Neural cell (in vitro differentiated cells): ENCODE measurements at regions not wholly inside any gene's neighbourhood (a gene's known extent, or its start where the extent isn't known, plus 50 kb on each side); places are given as distances from the start of the nearest gene placed in this dataset.

Experiments
- H2AFZ ChIP-seq: fragments of 200-600, 300-800 bp; sonication (generic), shearing (Covaris generic); 2 replicates; pipeline ENCODE4 v1.6.0; 2014; ENCODE audit warnings: low read depth, mild to moderate bottlenecking, antibody characterized with exemption, low read length, moderate library complexity
- H3F3A ChIP-seq: fragments of 200-600 bp; shearing (Covaris generic); 2 replicates; pipeline ENCODE4 v1.6.1; 2016; ENCODE audit warnings: mild to moderate bottlenecking, moderate library complexity, mixed read lengths, antibody characterized with exemption, low read length; ENCODE audit not compliant: insufficient read depth, poor library complexity, severe bottlenecking
- H3K27ac ChIP-seq: fragments of 200-600, 300-800 bp; sonication (generic), shearing (Covaris generic); 2 replicates; pipeline ENCODE4 v1.5.1; 2014; ENCODE audit warnings: mild to moderate bottlenecking, low read length, moderate library complexity
- H3K27me3 ChIP-seq: fragments of 300-800, 200-600 bp; sonication (generic), shearing (Covaris generic); 2 replicates; pipeline ENCODE4 v1.6.0; 2014; ENCODE audit warnings: mild to moderate bottlenecking, low read depth, low read length, moderate library complexity; ENCODE audit not compliant: insufficient read depth
- H3K36me3 ChIP-seq: fragments of 300-800, 200-600 bp; sonication (generic), shearing (Covaris generic); 2 replicates; pipeline ENCODE4 v1.5.1; 2014; ENCODE audit warnings: mild to moderate bottlenecking, antibody characterized with exemption, low read length, moderate library complexity; ENCODE audit not compliant: insufficient read depth
- H3K4me2 ChIP-seq: fragments of 300-800, 200-600 bp; sonication (generic), shearing (Covaris generic); 2 replicates; pipeline ENCODE4 v1.6.0; 2014; ENCODE audit warnings: mild to moderate bottlenecking, low read length
- H3K4me3 ChIP-seq: fragments of 300-800, 200-600 bp; sonication (generic), shearing (Covaris generic); 2 replicates; pipeline ENCODE4 v1.5.1; 2014; ENCODE audit warnings: mild to moderate bottlenecking, low read length, moderate library complexity
- H3K79me2 ChIP-seq: fragments of 200-600 bp; shearing (Covaris generic); replicated peaks from 2 replicates; pipeline ENCODE4 v1.6.0; 2014; ENCODE audit warnings: mild to moderate bottlenecking, low read length, moderate library complexity; ENCODE audit not compliant: insufficient read depth
- H3K9ac ChIP-seq: fragments of 300-800, 200-600 bp; sonication (generic), shearing (Covaris generic); 2 replicates; pipeline ENCODE4 v1.6.1; 2016; ENCODE audit warnings: mild to moderate bottlenecking, low read length, mixed read lengths
- H3K9me2 ChIP-seq: fragments of 200-600 bp; shearing (Covaris generic); 2 replicates; pipeline ENCODE4 v1.6.1; 2016; ENCODE audit warnings: mild to moderate bottlenecking, low read length, mixed read lengths; ENCODE audit not compliant: insufficient read depth
- H3K9me3 ChIP-seq: fragments of 200-600, 300-800 bp; sonication (generic), shearing (Covaris generic); 2 replicates; pipeline ENCODE4 v1.6.1; 2016; ENCODE audit warnings: mild to moderate bottlenecking, mixed run types, low read length, moderate library complexity, mixed read lengths
- H4K20me1 ChIP-seq: fragments of 200-600 bp; shearing (Covaris generic); 2 replicates; pipeline ENCODE4 v1.6.1; 2016; ENCODE audit warnings: mild to moderate bottlenecking, mixed run types; ENCODE audit not compliant: insufficient read depth
- CTCF ChIP-seq: fragments of 450-650 bp; IDR thresholded peaks from 2 replicates; pipeline ENCODE4 v1.5.1; 2014; ENCODE audit warnings: antibody characterized with exemption, mild to moderate bottlenecking, moderate library complexity; ENCODE audit not compliant: poor library complexity, severe bottlenecking
- EP300 ChIP-seq: fragments of 450-650 bp; conservative IDR thresholded peaks from 2 replicates; pipeline ENCODE4 v1.6.1; 2014; ENCODE audit warnings: antibody characterized with exemption, mild to moderate bottlenecking, moderate library complexity; ENCODE audit not compliant: poor library complexity, severe bottlenecking
- EZH2 ChIP-seq: fragments of 200-600, 300-800 bp; shearing (Covaris generic), sonication (generic); IDR thresholded peaks from 2 replicates; pipeline ENCODE4 v1.6.1; 2014; ENCODE audit warnings: antibody characterized with exemption, low read length, borderline replicate concordance, mild to moderate bottlenecking; ENCODE audit not compliant: insufficient read depth, poor library complexity, severe bottlenecking
- MXI1 ChIP-seq: fragments of 450-650 bp; conservative IDR thresholded peaks from 2 replicates; pipeline ENCODE4 v1.6.1; 2014; ENCODE audit warnings: antibody characterized with exemption, mild to moderate bottlenecking; ENCODE audit not compliant: poor library complexity, severe bottlenecking
- POLR2AphosphoS5 ChIP-seq: IDR thresholded peaks from 2 replicates; pipeline ENCODE4 v1.6.1; 2012
- RAD21 ChIP-seq: fragments of 450-650 bp; conservative IDR thresholded peaks from 2 replicates; pipeline ENCODE4 v1.6.1; 2014; ENCODE audit warnings: antibody characterized with exemption, mild to moderate bottlenecking, moderate library complexity
- REST ChIP-seq: IDR thresholded peaks from 2 replicates; pipeline ENCODE4 v1.6.1; 2012; ENCODE audit warnings: borderline replicate concordance
- SMC3 ChIP-seq: fragments of 450-650 bp; conservative IDR thresholded peaks from 2 replicates; pipeline ENCODE4 v1.6.1; 2014; ENCODE audit warnings: antibody characterized with exemption, mild to moderate bottlenecking, moderate library complexity; ENCODE audit not compliant: poor library complexity
- TAF1 ChIP-seq: IDR thresholded peaks from 2 replicates; pipeline ENCODE4 v1.6.1; 2012; ENCODE audit warnings: low read depth

- Histone ChIP-seq H3K36me3 (no peaks in the 10 kb centered on the region), H3K4me2 (no peak overlapping the region), H3K4me3 (no peak overlapping the region), H4K20me1 (no peaks in the 10 kb centered on the region), H2AFZ (no peak overlapping the region), H3K9me3 (no peaks in the 10 kb centered on the region), H3K79me2 (no peaks in the 10 kb centered on the region), H3K27ac (no peak overlapping the region), H3K9me2 (no peaks in the 10 kb centered on the region), H3K27me3 (no peaks in the 10 kb centered on the region), H3F3A (no peaks in the 10 kb centered on the region), H3K9ac (no peak overlapping the region)
- TF ChIP-seq CTCF (no peak), REST (no peak), SMC3 (no peak), TAF1 (no peak), MXI1 (no peak), EZH2 (no peak), EP300 (no peak), RAD21 (no peak), POLR2AphosphoS5 (no peak)
Measured at GRCh38 chr12:59240048-59240447, 319.7 kb upstream of the LRIG3 start.

- Histone ChIP-seq H3K27me3 (no peaks in the 10 kb centered on the region), H3K4me3 (no peak overlapping the region), H3K27ac (no peak overlapping the region), H4K20me1 (no peaks in the 10 kb centered on the region), H3K4me2 (no peak overlapping the region), H3K9me3 (no peaks in the 10 kb centered on the region), H3F3A (no peaks in the 10 kb centered on the region), H3K9me2 (no peaks in the 10 kb centered on the region), H3K9ac (no peak overlapping the region), H3K79me2 (no peaks in the 10 kb centered on the region), H3K36me3 (no peaks in the 10 kb centered on the region), H2AFZ (no peak overlapping the region)
- TF ChIP-seq RAD21 (no peak), TAF1 (no peak), CTCF (no peak), EP300 (no peak), REST (no peak), EZH2 (no peak), MXI1 (no peak), POLR2AphosphoS5 (no peak), SMC3 (no peak)
Measured at GRCh38 chr12:59234391-59234790, 314.1 kb upstream of the LRIG3 start.
